ENCODE measurements at regions not wholly inside any gene's neighbourhood (a gene's known extent, or its start where the extent isn't known, plus 50 kb on each side); places are given as distances from the start of the nearest gene placed in this dataset.

DNA sequence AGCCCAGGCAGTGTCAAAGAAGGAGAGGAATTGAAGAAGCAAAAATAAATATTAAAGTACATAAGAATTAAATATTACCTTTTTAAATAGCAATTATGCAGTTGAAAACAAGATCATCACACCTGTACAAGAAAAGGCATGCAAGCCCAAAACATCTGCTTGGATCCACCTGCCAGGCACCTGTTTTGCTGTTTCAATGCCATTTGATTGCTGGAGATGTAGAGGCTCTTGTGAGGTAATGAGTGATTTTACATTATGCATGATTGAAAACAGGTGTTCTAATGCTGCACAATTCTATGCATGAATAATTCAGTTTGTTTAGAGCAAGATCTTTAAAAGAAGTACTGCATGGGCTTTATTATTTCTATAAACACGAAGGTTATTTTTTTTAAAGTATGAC is 700.6 kb upstream of the ZEB2 start:
- DNase-seq (ENCODE audit: low read depth) = no peak

DNA sequence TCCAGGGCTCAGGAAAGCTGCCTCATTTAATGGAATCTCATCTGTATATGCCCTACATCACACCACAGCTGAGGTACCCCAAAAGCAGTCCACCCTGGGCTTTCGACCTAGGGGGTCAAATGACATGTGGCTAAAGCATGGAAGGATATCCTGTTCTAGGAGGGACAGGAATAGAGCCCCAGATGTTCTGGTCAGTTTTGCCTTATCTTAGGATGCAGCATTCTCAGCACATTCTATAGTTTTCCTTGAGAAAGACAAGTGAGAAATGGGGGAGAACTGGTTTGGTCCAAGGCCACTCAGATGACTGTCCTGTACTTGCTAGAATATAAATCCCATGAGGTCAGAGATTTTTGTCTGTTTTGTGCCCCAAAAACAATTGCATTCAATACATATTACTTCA is 688.0 kb upstream of the ZEB2 start:
- TF ChIP-seq, protein P1, sequence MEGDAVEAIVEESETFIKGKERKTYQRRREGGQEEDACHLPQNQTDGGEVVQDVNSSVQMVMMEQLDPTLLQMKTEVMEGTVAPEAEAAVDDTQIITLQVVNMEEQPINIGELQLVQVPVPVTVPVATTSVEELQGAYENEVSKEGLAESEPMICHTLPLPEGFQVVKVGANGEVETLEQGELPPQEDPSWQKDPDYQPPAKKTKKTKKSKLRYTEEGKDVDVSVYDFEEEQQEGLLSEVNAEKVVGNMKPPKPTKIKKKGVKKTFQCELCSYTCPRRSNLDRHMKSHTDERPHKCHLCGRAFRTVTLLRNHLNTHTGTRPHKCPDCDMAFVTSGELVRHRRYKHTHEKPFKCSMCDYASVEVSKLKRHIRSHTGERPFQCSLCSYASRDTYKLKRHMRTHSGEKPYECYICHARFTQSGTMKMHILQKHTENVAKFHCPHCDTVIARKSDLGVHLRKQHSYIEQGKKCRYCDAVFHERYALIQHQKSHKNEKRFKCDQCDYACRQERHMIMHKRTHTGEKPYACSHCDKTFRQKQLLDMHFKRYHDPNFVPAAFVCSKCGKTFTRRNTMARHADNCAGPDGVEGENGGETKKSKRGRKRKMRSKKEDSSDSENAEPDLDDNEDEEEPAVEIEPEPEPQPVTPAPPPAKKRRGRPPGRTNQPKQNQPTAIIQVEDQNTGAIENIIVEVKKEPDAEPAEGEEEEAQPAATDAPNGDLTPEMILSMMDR (conservative IDR thresholded peaks at IDR 0.05; ENCODE audit: low read depth, low read length) = no peak
- no peak for DNase-seq (ENCODE audit: low read depth)
- H3K4me3 ChIP-seq (ENCODE audit: low read length) = no peak overlapping the region

More for the DNA sequence above, 700.6 kb upstream of the ZEB2 start:
- TF ChIP-seq, protein P1 (conservative IDR thresholded peaks at IDR 0.05; ENCODE audit: low read depth, low read length) = no peak
- no peak overlapping the region for H3K4me3 ChIP-seq (ENCODE audit: low read length)

DNA sequence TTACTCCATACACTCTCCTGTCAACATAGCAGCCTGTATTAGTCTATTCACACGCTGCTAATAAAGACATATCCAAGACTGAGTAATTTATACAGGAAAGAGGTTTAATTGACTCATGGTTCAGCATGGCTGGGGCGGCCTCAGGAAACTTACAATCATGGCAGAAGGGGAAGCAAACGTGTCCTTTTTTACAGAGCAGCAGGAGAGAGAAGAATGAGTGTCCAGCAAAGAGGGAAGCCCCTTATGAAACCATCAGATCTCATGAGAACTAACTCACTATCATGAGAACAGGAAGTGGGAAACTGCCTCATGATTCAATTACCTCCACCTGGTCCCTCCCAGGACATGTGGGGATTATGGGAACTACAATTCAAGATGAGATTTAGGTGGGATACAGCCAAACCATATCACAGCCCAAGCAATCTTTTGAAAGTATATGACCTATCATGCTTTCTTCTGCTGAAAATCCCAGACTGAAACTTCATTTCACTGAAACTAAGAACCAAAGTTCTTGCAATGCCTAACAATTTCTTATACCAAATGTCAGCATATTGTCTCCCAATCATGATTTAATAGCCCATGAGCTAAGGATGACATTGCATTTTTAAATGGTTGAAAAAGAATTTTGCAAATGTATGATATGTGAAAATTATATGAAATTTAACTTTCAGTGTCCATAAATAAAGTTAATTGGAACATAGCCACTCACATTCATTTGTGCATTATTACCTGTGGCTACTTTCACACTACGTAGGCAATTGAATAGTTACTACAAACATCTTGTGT is 686.8 kb upstream of the ZEB2 start:
- TF ChIP-seq, protein P1 (conservative IDR thresholded peaks at IDR 0.05; ENCODE audit: low read depth, low read length) = no peak
- no peak for DNase-seq (ENCODE audit: low read depth)
- H3K4me3 ChIP-seq (ENCODE audit: low read length) = no peak overlapping the region

DNA sequence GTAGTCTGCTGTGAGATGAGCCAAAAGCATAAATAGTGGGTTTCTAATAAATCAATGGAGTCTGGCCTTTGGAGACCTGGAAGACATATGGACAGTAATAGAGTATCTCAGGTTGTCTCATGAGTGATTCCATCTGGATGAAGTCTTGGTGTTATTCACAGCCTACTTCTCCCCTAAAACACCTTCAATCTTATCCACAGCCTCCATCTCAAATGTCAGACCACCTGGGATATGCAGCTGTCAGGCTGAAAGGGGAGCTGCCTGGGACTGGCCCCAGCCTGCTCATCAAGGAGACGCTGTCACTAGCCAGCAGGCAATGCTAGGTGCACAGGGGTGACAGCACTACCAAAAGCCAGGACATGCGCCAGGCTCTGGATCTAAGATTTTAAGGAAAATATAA is 684.0 kb upstream of the ZEB2 start:
- TF ChIP-seq, protein P1 (conservative IDR thresholded peaks at IDR 0.05; ENCODE audit: low read depth, low read length) = no peak
- no peak overlapping the region for H3K4me3 ChIP-seq (ENCODE audit: low read length)

DNA sequence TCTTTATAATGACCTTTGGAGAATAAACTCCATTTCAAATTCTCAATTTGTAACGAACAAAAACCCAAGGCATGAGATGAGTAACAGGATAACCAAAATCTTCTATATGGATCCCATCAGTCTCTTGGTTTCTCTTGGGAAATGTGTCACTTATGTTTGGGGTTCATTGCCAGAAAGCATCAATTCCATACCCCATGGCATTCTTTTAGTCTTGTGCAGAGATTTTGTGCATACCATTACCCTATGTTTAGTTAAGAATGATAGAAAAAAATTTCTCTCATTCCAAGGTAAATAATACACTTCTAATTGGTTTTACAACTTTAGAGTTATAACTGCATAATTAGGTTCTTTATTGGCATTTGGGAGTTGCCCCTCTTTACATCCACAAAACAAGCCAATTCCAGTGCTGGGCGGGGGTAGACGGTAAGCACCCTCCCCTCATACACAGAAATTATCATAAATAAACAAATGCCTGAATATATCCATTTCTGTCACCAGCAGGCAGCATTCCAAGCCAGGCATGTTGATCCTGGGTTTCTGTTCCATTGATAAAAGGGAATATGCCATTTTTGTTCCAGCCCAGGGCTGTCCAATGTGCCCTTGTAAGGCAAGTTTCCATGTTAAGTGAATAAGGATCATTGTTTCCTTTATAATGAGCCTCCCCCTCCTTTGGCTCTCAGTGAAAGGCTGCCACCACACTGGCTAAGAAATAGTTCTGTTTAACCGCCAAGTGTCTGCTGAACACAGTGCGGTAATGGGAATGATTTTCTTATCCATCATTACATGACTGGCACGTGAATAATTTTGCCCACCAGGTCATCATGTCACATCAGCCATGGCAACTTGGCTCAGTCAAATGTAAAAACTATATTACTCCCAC is 680.1 kb upstream of the ZEB2 start:
- DNase-seq (ENCODE audit: low read depth) = no peak
- TF ChIP-seq, protein P1 (conservative IDR thresholded peaks at IDR 0.05; ENCODE audit: low read depth, low read length) = no peak
- H3K4me3 ChIP-seq (ENCODE audit: low read length) = no peak overlapping the region

More for the DNA sequence above, 684.0 kb upstream of the ZEB2 start:
- no peak for DNase-seq (ENCODE audit: low read depth)

DNA sequence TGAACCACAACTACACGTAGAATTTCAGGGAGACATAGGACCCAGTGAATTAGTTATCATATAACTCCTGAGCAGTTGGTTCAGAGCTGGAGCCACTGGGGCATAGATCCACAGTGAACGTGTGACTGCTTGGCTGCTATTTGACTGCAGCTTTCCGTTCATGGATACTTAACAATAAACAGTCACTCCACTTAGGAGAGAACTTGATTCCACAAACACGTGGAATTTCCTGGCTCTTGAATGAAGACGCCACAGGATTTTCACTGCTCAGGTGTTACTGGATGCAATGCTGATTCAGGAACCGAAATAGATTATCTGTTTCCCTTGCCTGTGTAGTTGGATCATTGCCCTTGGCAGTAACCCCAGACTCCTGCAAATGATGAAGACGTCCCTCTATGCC is 679.1 kb upstream of the ZEB2 start:
- H3K4me3 ChIP-seq (ENCODE audit: low read length) = no peak overlapping the region
- TF ChIP-seq, protein P1 (conservative IDR thresholded peaks at IDR 0.05; ENCODE audit: low read depth, low read length) = no peak

More for the DNA sequence above, 679.1 kb upstream of the ZEB2 start:
- DNase-seq (ENCODE audit: low read depth) = peak; percentile 48
